GM21360 (cell line): ENCODE measurements at regions not wholly inside any gene's neighbourhood (a gene's known extent, or its start where the extent isn't known, plus 50 kb on each side); places are given as distances from the start of the nearest gene placed in this dataset.
"Not testable (repeated sequence)": the region's sequence is repeated elsewhere in the genome, so short reads cannot be mapped to it uniquely, and the experiment has no call there.

Experiments
- ATAC-seq: cut with Tn5 transposase; IDR thresholded peaks from one replicate; pipeline ENCODE4 v1.9.1; 2021; ENCODE audit warnings: mild to moderate bottlenecking, moderate library complexity; ENCODE audit not compliant: unreplicated experiment

GRCh38 chr14:55968741-55969140, 149.5 kb upstream of the PELI2 start:
- no peak for ATAC-seq

- ATAC-seq: no peak
These were observed 144.9 kb upstream of the PELI2 start for GRCh38 chr14:55973285-55973800.

- no peak for ATAC-seq
These were observed 144.1 kb upstream of the PELI2 start for GRCh38 chr14:55973911-55974630.

- no peak for ATAC-seq
These were observed 142.8 kb upstream of the PELI2 start for GRCh38 chr14:55975281-55975910.

GRCh38 chr14:55976219-55976618, 142.0 kb upstream of the PELI2 start:
- no peak for ATAC-seq

GRCh38 chr14:55976655-55977054, 141.6 kb upstream of the PELI2 start:
- no peak for ATAC-seq

- ATAC-seq: no peak
These were observed 140.6 kb upstream of the PELI2 start for GRCh38 chr14:55977392-55978150.

- no peak for ATAC-seq
These were observed 139.1 kb upstream of the PELI2 start for GRCh38 chr14:55979096-55979495.

GRCh38 chr14:55979781-55980180, 138.4 kb upstream of the PELI2 start:
- no peak for ATAC-seq

- no peak for ATAC-seq
These were observed 137.2 kb upstream of the PELI2 start for GRCh38 chr14:55980970-55981369.

- no peak for ATAC-seq
These were observed 132.1 kb upstream of the PELI2 start for GRCh38 chr14:55986069-55986468.

- ATAC-seq: no peak
These were observed 117.4 kb upstream of the PELI2 start for GRCh38 chr14:56000846-56001245.

GRCh38 chr14:56002342-56002741, 115.9 kb upstream of the PELI2 start:
- no peak for ATAC-seq

- ATAC-seq: no peak
These were observed 115.2 kb upstream of the PELI2 start for GRCh38 chr14:56002876-56003625.

GRCh38 chr14:56004323-56004722, 113.9 kb upstream of the PELI2 start:
- ATAC-seq: no peak

- no peak for ATAC-seq
These were observed 113.4 kb upstream of the PELI2 start for GRCh38 chr14:56004786-56005185.

GRCh38 chr14:56005191-56006053, 112.8 kb upstream of the PELI2 start:
- no peak for ATAC-seq

- not testable (repeated sequence) for ATAC-seq
These were observed 110.7 kb upstream of the PELI2 start for GRCh38 chr14:56007491-56007890.

- ATAC-seq: no peak
These were observed 110.1 kb upstream of the PELI2 start for GRCh38 chr14:56008150-56008549.

- ATAC-seq: not testable (repeated sequence)
These were observed 109.5 kb upstream of the PELI2 start for GRCh38 chr14:56008661-56009060.
